Parathyroid adenoma (tissue), 2 donors: ENCODE measurements at regions not wholly inside any gene's neighbourhood (a gene's known extent, or its start where the extent isn't known, plus 50 kb on each side); places are given as distances from the start of the nearest gene placed in this dataset.

Experiments
- H2AFZ ChIP-seq: fragments of 300-600 bp; sonication (generic); one replicate; pipeline ENCODE4 v1.7.0; 2017; ENCODE audit warnings: antibody characterized with exemption, mild to moderate bottlenecking
- H3K27ac ChIP-seq: fragments of 300-600 bp; sonication (generic); one replicate; pipeline ENCODE4 v1.7.0; 2017
- H3K27me3 ChIP-seq: fragments of 300-600 bp; sonication (generic); one replicate; pipeline ENCODE4 v1.7.0; 2017; ENCODE audit warnings: low read length; ENCODE audit not compliant: control insufficient read depth, insufficient read depth
- H3K36me3 ChIP-seq: fragments of 300-600 bp; sonication (generic); one replicate; pipeline ENCODE4 v1.7.0; 2017; ENCODE audit warnings: low read length; ENCODE audit not compliant: control insufficient read depth, insufficient read depth
- H3K4me1 ChIP-seq: fragments of 300-600 bp; sonication (generic); one replicate; pipeline ENCODE4 v1.7.0; 2017; ENCODE audit warnings: control low read depth
- H3K4me2 ChIP-seq: fragments of 300-600 bp; sonication (generic); one replicate; pipeline ENCODE4 v1.7.0; 2017; ENCODE audit warnings: low read length
- H3K4me3 ChIP-seq: fragments of 300-600 bp; sonication (generic); one replicate; pipeline ENCODE4 v1.7.0; 2017; ENCODE audit warnings: low read depth, low read length
- H3K79me2 ChIP-seq: fragments of 300-600 bp; sonication (generic); one replicate; pipeline ENCODE4 v1.7.0; 2017; ENCODE audit warnings: control low read depth
- H3K9ac ChIP-seq: fragments of 300-600 bp; sonication (generic); one replicate; pipeline ENCODE4 v1.7.0; 2017; ENCODE audit warnings: mild to moderate bottlenecking
- H3K9me3 ChIP-seq: fragments of 300-600 bp; sonication (generic); one replicate; pipeline ENCODE4 v1.7.0; 2017; ENCODE audit warnings: low read length; ENCODE audit not compliant: control insufficient read depth
- CTCF ChIP-seq: fragments of 300-600 bp; sonication (generic); IDR thresholded peaks from one replicate; pipeline ENCODE4 v1.7.0; 2017; ENCODE audit warnings: antibody characterized with exemption, mild to moderate bottlenecking
- donor health status: primary hyperparathyroidism.

GRCh38 chr13:106401081-106401480, 134.4 kb downstream of the EFNB2 start:
- no peak overlapping the region for H3K9ac ChIP-seq
- H2AFZ ChIP-seq: no peak overlapping the region
- no peaks in the 10 kb centered on the region for H3K4me1 ChIP-seq
- H3K27ac ChIP-seq: no peak overlapping the region
- H3K36me3 ChIP-seq: no peaks in the 10 kb centered on the region
- no peak overlapping the region for H3K4me3 ChIP-seq
- no peak for TF ChIP-seq CTCF
- H3K9me3 ChIP-seq: no peaks in the 10 kb centered on the region
- H3K79me2 ChIP-seq: no peaks in the 10 kb centered on the region
- H3K27me3 ChIP-seq: no peaks in the 10 kb centered on the region
- H3K4me2 ChIP-seq: no peak overlapping the region

DNA sequence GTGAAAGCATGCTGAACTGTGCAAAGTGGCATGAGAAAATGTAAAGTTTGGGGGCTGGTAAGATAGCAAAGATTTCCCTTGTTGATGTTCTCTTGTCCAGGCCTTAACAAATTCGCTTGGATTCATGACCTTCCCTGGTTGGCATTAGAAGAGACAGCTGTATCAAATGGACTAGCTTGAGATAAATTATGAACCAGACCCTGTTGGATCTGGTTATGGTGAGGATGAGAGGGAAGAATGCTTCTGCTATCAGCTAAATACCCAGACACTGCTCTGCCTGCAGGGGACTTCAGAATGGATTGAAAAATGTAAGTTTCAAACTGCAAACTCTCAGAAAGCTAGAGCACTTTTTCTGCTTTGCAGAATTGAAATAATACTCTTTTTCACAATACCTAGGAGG, 135.2 kb downstream of the EFNB2 start:
- H3K4me2 ChIP-seq: no peak overlapping the region
- H3K4me1 ChIP-seq: no peaks in the 10 kb centered on the region
- H3K9me3 ChIP-seq: no peaks in the 10 kb centered on the region
- no peak overlapping the region for H3K27ac ChIP-seq
- no peaks in the 10 kb centered on the region for H3K36me3 ChIP-seq
- TF ChIP-seq CTCF: no peak
- no peak overlapping the region for H2AFZ ChIP-seq
- H3K9ac ChIP-seq: no peak overlapping the region
- no peaks in the 10 kb centered on the region for H3K27me3 ChIP-seq
- H3K79me2 ChIP-seq: no peaks in the 10 kb centered on the region
- H3K4me3 ChIP-seq: no peak overlapping the region

GRCh38 chr13:106398289-106398688, 137.2 kb downstream of the EFNB2 start:
- Histone ChIP-seq H2AFZ (no peak overlapping the region), H3K4me1 (no peaks in the 10 kb centered on the region), H3K4me2 (no peak overlapping the region), H3K79me2 (no peaks in the 10 kb centered on the region), H3K27ac (no peak overlapping the region), H3K27me3 (no peaks in the 10 kb centered on the region), H3K9me3 (no peaks in the 10 kb centered on the region), H3K4me3 (no peak overlapping the region), H3K9ac (no peak overlapping the region), H3K36me3 (no peaks in the 10 kb centered on the region)
- TF ChIP-seq CTCF: no peak

- H3K79me2 ChIP-seq: no peaks in the 10 kb centered on the region
- H3K4me3 ChIP-seq: no peak overlapping the region
- no peak for TF ChIP-seq CTCF
- H2AFZ ChIP-seq: no peak overlapping the region
- no peak overlapping the region for H3K27ac ChIP-seq
- H3K4me2 ChIP-seq: no peak overlapping the region
- H3K36me3 ChIP-seq: no peaks in the 10 kb centered on the region
- H3K27me3 ChIP-seq: no peaks in the 10 kb centered on the region
- no peaks in the 10 kb centered on the region for H3K9me3 ChIP-seq
- H3K9ac ChIP-seq: no peak overlapping the region
- peaks cover 3% of the 10 kb centered on the region for H3K4me1 ChIP-seq
Measured at GRCh38 chr13:106393776-106394175, 141.7 kb downstream of the EFNB2 start.

DNA sequence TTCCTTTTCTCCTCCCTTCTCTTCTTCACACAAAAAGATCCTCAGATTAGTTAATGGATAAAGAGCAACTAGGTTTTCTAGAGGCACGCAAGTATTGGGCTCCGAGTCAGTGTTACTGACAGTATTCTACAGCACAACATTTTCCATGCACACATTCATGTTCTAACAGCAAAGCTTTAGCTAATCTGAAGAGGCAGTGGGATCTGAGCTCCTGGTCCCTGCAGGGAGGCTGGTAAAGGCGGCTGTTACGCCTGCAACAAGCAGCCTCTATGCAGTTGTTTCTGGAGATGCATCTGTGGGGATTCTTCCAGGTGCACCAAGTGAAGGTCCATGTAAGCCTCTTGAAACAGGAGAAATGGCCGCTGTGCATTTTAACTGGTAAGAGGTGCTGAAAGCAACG, 143.8 kb downstream of the EFNB2 start:
- Histone ChIP-seq H3K27ac (no peak overlapping the region), H3K27me3 (no peaks in the 10 kb centered on the region), H3K4me2 (peak overlapping the region; percentile 49), H3K4me3 (peak overlapping the region; percentile 12), H3K9ac (no peak overlapping the region), H2AFZ (peak overlapping the region; percentile 38), H3K4me1 (peaks cover 3% of the 10 kb centered on the region), H3K9me3 (no peaks in the 10 kb centered on the region), H3K79me2 (no peaks in the 10 kb centered on the region), H3K36me3 (no peaks in the 10 kb centered on the region)
- no peak for TF ChIP-seq CTCF
